HT1080 (cell line): ENCODE measurements at regions not wholly inside any gene's neighbourhood (a gene's known extent, or its start where the extent isn't known, plus 50 kb on each side); places are given as distances from the start of the nearest gene placed in this dataset.

ENCODE experiments used
- DNase-seq: peaks from one replicate; pipeline ENCODE4 v3.0.0-alpha.2; 2015; ENCODE audit warnings: low read depth

GRCh38 chr6:139778106-139778505 is 403.7 kb upstream of the CITED2 start:
- no peak for DNase-seq

DNA sequence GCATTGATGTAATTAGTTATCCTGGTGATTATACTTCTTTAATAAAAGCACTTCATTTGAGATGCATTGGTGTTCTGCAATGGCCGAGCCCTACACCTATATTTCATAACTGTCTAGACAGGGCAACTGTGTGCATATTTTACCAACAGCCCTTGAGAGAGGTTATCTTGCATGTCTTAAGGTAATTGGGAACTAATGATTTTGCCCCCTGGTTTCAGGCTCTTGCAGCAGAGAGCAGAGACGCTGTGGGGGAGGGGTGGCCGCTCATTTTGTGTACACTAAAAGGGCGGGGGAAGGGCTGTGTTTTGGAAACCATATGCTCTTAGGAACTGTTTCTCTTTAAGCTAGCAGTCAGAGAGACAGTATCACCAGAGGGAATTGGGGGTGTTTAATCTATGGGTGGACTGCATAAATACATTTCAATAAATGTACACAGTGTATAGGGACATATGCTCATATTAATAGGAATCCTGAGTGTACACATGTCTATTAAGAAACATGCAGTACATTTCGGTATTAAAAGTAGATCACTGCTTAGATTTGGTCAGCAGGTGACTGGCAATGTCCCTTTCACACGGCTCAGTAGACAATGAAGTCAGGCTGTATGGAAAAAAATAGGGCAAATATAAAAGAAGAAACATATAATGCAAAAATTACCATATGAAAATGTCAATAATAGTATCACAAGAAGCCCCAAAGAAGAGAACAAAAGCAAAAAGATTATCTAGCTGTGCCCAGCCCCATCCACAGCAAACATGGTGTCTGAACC is 402.9 kb upstream of the CITED2 start:
- DNase-seq, result no peak

DNA sequence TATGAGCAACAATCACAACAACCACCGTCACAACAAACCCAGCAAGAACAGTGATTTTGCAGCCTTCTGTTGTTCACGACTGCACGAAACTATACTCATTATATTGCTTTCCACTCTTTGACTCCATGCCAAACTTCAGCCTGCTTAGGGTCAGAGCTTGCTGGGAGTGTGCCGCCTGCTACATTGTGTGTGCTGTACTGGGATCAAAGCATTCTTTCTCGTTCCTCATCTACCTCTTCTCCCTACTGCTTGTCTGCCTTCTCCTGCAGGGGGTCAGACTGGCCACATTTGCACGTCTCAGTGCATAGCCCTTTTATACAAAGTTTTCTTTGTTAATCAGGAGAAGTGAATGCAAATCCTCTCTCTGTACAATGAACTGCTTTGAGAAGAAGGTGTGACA is 401.6 kb upstream of the CITED2 start:
- no peak for DNase-seq

GRCh38 chr6:139768196-139768595 is 393.7 kb upstream of the CITED2 start:
- DNase-seq, result no peak

DNA sequence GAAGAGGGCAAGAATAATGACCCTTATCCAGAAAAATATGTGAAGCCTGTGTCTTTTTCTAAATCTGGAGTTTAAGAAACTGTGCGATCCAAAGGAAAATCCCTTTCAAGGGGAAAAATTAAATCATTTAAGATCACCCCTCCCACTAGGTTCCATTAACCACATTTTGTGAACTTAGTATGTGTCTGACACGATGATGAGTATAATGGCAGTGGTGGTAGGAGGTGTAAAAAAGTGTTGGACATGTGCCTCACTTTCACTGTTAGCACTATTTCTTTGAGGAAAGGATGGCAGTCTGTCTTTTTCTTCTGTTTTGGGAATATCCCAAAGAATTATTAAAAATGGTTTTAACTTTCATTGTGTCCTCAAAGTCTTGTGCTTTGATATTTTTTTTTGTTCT is 392.3 kb upstream of the CITED2 start:
- no peak for DNase-seq

DNA sequence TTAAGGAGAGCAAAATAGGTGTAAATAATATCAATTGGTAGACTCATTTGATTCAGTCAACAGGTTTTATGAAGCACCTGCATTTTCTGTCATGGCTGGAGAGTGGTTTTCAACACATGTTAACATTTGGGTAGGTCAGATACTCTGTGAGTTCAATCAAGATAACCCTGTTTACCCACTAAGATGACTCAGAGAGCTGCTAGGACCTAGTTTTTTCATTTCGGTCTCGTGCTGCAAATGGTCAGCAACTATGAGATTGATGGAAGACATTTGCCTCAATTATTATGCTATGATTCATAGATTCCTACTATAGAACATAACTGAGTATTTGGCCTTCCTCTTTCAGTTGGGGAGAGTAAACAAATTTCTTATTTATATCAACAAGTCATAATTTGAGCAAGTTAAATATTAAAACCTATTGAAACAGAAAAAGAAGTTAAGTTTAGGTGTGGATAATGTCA is 391.4 kb upstream of the CITED2 start:
- DNase-seq, result peak; percentile 18

- DNase-seq, result peak; percentile 98
Observed at GRCh38 chr6:139764498-139764986, 390.1 kb upstream of the CITED2 start.

- DNase-seq, result peak; percentile 32
Observed at GRCh38 chr6:139763468-139764210, 389.2 kb upstream of the CITED2 start.

- DNase-seq, result no peak
Observed at GRCh38 chr6:139762587-139763031, 388.2 kb upstream of the CITED2 start.

DNA sequence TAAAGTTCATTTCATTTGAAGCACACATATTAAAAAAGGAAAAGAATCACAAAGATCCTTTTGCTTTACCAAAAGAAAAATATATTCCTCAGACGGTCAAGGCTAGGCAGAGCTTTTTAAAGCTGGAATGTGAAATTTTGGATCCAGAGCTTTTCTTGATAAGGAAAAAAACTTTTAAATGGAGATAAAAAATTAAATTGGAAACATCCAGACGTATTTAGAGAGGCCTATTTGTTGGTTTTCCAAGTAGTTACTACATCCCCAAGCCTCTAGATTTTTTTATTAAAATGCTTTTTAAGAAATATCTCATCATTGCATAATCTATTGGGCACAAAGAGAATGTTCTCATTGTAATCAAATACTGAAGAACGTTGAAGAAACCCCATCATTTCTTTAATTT is 385.7 kb upstream of the CITED2 start:
- DNase-seq, result no peak

DNA sequence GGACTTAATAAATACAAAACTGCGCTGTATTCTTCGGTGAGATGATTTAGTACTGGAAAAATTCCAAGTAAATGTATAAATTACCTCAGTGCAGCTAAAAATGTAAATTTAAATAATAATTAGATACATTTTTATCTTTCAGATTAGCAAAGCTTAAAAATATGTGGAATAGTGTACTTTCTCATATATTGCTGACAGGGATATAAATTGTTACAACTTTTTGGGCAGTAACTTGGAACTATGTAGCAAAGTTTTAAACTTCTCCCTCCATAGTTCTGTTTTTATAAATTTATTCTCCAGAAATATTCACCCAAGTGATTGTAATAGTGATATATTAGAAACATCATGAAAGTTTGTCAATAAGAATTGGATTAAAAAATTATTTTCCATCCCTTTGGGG is 384.6 kb upstream of the CITED2 start:
- no peak for DNase-seq

DNA sequence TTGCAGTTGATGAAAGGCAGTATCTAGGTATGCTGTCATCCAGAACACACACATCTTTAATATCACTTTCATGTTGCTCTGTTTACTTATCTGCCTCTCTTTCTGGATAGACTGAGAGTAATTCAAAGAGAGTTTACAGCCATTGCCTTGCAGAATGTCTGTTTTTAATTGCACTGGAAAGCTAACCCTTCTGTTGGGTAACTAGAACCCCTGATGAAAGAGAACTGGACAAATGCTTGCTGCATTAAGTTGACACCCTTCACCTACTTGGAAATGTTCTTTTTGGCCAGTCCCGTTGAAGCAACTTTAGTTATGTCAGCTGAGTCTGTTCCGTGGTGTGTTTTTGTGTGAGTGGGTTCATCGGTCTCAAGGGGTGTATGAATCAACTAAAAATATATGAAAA is 383.8 kb upstream of the CITED2 start:
- DNase-seq, result no peak

DNA sequence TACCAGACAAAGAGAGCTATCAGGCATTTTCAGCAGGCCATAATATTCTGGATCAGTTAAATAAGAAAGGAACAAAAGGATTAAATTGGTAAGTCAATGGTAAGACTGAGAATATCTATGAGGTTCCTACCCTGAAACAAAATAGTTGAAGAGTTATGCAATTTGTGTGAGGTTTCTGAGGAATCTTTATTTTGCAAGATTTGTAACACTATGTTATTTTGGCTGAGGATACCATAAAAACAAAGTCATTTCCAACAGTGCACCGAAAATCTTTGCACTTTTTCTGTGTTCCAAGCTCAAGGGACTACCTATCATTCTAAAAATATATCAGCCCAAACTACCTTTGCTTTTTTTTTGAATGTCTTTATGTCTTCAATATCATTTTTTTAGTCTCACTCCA is 383.3 kb upstream of the CITED2 start:
- no peak for DNase-seq

- DNase-seq, result no peak
Observed at GRCh38 chr6:139756381-139756780, 381.9 kb upstream of the CITED2 start.

GRCh38 chr6:139754898-139755775 is 380.7 kb upstream of the CITED2 start:
- DNase-seq, result no peak

DNA sequence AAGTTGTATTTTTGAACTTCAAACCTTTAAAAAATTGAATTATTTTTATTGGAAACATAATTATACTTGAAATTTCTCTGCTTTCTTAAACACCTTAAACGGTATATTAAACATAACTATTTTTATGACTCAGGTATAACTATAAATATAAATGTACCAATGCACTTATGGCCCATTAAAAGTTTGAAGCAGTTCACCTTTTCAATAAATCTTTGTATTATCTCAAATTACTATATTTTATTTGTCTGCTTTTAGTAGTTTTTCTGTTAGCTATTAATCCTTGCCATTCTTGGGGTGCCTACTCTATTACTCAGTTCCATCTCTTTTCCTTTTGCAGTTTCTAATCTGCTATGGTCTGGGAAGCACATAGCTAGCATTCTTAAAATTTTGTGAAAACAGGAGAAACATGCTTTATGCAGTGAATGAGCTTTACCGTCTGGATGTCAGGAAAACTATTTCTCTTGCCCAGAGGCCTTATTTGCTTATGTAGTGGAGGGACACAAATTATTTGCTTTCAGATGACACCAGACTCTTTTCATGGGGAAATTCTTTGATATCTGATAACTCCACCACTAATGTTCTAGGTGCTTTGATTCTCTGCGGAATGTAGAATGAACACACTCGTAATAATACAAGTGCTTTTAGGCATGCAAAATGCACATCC is 378.9 kb upstream of the CITED2 start:
- no peak for DNase-seq

GRCh38 chr6:139752086-139752485 is 377.6 kb upstream of the CITED2 start:
- no peak for DNase-seq

GRCh38 chr6:139751179-139751578 is 376.7 kb upstream of the CITED2 start:
- DNase-seq, result no peak

DNA sequence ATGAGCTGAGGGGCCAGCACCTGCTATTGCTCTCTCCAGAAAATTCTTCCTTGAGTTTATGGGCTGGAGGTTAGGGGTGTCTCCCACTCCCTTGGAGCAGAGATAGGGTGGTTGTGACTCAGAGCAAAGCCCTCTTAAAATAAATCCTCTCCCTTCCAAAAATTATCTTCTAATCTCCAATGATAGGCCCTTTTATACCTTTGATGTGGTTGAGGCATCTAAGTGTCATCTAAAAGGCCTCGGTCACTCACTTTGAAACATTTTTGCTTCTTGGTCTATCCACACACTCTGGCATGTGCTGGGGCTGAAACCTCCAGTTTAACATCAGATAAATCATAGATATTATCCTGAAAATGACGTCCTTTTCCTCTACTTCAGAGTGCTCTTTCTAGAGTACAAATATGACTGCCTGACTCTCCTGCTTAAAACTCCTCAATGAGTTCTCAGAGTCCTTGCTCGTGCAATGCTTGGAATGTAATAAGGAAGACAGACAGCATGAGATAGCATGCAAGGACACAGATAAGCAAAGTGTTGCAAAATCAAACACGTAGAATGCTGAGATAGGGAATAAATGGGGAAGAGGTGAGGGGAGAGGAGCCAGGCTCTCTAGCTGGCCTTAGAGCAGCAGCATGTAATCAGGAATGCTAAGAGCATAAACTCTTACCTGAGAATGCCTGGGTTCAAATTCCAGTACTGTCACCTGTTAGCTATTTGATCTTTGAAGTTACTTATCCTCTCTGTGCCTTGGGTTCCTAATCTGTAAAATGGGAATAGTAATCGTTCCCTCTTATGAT is 374.1 kb upstream of the CITED2 start:
- DNase-seq, result no peak

DNA sequence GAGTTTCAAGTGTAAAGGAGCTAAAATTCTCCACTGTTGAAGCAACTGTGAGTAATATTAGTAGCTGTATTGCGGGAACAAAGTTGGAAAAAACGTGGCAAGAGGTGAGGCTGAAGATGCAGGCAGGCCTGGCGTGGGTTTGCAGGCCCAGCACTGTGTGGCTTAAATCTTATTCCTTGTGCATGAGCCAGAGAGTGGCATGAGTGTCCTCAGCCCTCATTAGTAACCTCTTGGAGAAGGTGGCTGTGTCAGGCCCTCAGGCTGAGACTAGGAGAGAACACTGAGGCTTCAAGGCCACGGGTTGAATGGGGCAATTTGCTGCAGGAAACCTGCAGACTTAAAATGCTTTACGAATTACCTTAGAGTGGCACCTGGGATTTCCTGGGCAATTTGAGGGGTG is 372.7 kb upstream of the CITED2 start:
- no peak for DNase-seq
